ENCODE measurements at regions not wholly inside any gene's neighbourhood (a gene's known extent, or its start where the extent isn't known, plus 50 kb on each side); places are given as distances from the start of the nearest gene placed in this dataset.

- no peak for DNase-seq (ENCODE audit: extremely low spot score)
- POLR2A ChIA-PET = no interaction called here
- no peak for TF ChIP-seq CTCF (IDR thresholded peaks at IDR 0.05; ENCODE audit: control extremely low read depth, extremely low read depth, low read depth, missing control alignments)
- CTCF ChIA-PET = interaction anchor here (0.9 kb wide), 1 partner anchor 41 kb away, joined by 4 read pairs; no protein-coding TSS in a partner anchor
Measured at GRCh38 chr2:65615602-65616001, 183.2 kb upstream of the SPRED2 start.

GRCh38 chr2:65613968-65614555, 181.7 kb upstream of the SPRED2 start:
- CTCF ChIA-PET = interaction anchor here (1.0 kb wide), 1 partner anchor 26 kb away, joined by 4 read pairs; no protein-coding TSS in a partner anchor
- no peak for DNase-seq (ENCODE audit: extremely low spot score)
- no peak for TF ChIP-seq CTCF (IDR thresholded peaks at IDR 0.05; ENCODE audit: control extremely low read depth, extremely low read depth, low read depth, missing control alignments)
- POLR2A ChIA-PET = no interaction called here

GRCh38 chr2:65611488-65611887, 179.1 kb upstream of the SPRED2 start:
- POLR2A ChIA-PET = no interaction called here
- no peak for DNase-seq (ENCODE audit: extremely low spot score)
- CTCF ChIA-PET = interaction anchor here (2.1 kb wide), 1 partner anchor 10 kb away, joined by 7 read pairs; no protein-coding TSS in a partner anchor
- TF ChIP-seq CTCF (IDR thresholded peaks at IDR 0.05; ENCODE audit: control extremely low read depth, extremely low read depth, low read depth, missing control alignments) = no peak

GRCh38 chr2:65608916-65609315, 176.5 kb upstream of the SPRED2 start:
- TF ChIP-seq CTCF (IDR thresholded peaks at IDR 0.05; ENCODE audit: control extremely low read depth, extremely low read depth, low read depth, missing control alignments) = no peak
- no peak for DNase-seq (ENCODE audit: extremely low spot score)
- CTCF ChIA-PET = no interaction called here
- POLR2A ChIA-PET = no interaction called here

- ChIA-PET POLR2A (no interaction called here), CTCF (no interaction called here)
- DNase-seq (ENCODE audit: extremely low spot score) = no peak
- no peak for TF ChIP-seq CTCF (IDR thresholded peaks at IDR 0.05; ENCODE audit: control extremely low read depth, extremely low read depth, low read depth, missing control alignments)
Measured at GRCh38 chr2:65608466-65608865, 176.1 kb upstream of the SPRED2 start.

GRCh38 chr2:65607662-65608305, 175.4 kb upstream of the SPRED2 start:
- no peak for TF ChIP-seq CTCF (IDR thresholded peaks at IDR 0.05; ENCODE audit: control extremely low read depth, extremely low read depth, low read depth, missing control alignments)
- no peak for DNase-seq (ENCODE audit: extremely low spot score)
- POLR2A ChIA-PET = interaction anchor here (0.6 kb wide), 1 partner anchor 200 kb away, joined by 5 read pairs; no protein-coding TSS in a partner anchor
- CTCF ChIA-PET = no interaction called here

Data from GM10248 (cell line).